HG03432 (cell line): ENCODE measurements at regions not wholly inside any gene's neighbourhood (a gene's known extent, or its start where the extent isn't known, plus 50 kb on each side); places are given as distances from the start of the nearest gene placed in this dataset.
"Not testable (repeated sequence)": the region's sequence is repeated elsewhere in the genome, so short reads cannot be mapped to it uniquely, and the experiment has no call there.

Source experiments
- ATAC-seq: cut with Tn5 transposase; IDR thresholded peaks from one replicate; pipeline ENCODE4 v1.9.1; 2021; ENCODE audit warnings: mild to moderate bottlenecking, moderate library complexity; ENCODE audit not compliant: unreplicated experiment

GRCh38 chr2:139454251-139454650 is 674.1 kb upstream of the NXPH2 start:
- no peak for ATAC-seq

DNA sequence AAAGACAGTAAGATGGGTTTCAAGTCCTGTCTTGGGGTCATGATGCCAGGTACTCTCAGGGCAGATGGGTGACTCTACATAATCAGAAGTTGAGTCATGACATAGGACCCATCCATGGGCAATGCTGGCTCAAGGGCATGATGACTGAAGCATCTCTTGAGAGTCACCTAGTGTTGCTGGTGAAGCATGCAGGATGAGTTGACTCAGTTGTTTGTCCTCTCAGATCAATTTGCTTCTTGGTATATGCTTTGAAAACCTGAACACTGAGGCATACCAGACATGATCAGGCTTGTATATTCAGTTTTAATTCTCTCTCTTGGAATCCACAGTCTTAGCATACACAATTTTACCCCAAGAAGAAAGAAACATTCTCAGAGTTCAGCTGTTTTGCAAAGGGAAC is 658.9 kb upstream of the NXPH2 start:
- no peak for ATAC-seq

GRCh38 chr2:139438478-139438877 is 658.3 kb upstream of the NXPH2 start:
- no peak for ATAC-seq

DNA sequence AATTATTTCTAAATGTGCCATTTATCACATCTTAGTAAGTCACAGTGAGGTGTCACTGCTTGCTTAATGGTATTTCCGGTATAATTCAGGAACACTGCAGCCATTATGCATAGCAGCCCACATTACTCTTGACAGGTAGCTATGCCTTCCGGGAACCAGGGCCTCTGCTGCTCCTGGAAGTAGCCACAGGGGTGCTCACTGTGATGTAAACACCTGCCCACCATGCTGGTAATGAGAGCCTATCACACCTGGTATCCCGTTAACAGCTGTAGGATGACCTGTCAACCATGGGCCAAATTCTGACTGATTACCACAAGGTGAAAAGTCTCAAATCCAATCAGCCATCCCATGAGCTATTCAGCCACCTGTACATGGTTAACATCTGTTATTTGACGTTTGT is 647.0 kb upstream of the NXPH2 start:
- ATAC-seq = no peak

- ATAC-seq = no peak
Observed at GRCh38 chr2:139424101-139424500, 643.9 kb upstream of the NXPH2 start.

DNA sequence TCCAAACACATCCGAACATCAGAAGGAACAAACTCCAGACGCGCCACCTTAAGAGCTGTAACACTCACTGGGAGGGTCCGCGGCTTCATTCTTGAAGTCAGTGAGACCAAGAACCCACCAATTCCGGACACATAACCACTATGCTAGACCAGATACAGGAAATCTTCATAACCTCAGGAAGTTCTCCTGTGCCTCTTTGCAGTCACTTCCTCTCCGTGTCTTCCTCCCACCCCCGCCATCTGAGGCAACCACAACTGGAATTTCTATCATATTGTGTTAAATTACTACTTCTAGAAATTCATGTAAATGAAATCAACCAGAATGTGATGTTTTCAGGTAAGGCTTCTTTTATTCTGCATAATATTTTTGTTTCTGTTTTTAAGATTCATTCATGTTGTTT is 631.0 kb upstream of the NXPH2 start:
- no peak for ATAC-seq

GRCh38 chr2:139410833-139411174 is 630.6 kb upstream of the NXPH2 start:
- not testable (repeated sequence) for ATAC-seq

- not testable (repeated sequence) for ATAC-seq
Observed at GRCh38 chr2:139410147-139410832, 630.1 kb upstream of the NXPH2 start.

GRCh38 chr2:139409212-139409611 is 629.0 kb upstream of the NXPH2 start:
- ATAC-seq = no peak

GRCh38 chr2:139403948-139404347 is 623.8 kb upstream of the NXPH2 start:
- ATAC-seq = no peak

DNA sequence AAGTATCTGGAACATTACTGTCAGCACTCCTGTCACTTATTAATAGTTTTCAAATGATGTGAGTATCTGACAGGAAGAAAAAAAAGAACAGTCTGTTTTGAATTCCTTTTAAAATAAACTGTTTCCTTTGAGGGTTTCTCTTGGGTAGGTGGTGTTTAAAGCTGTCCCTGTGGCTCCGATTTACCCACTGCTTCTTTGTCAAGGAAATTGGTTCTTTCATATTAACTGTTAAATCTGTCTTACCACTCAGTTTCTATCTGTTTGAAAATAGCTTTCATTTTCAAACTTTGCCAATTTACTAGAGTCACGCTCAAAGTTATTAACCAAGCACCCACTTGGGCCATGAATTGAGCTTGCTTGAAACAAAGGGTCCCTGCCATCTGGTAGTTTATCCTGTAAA is 614.6 kb upstream of the NXPH2 start:
- ATAC-seq = peak; percentile 67

GRCh38 chr2:139389391-139389790 is 609.2 kb upstream of the NXPH2 start:
- no peak for ATAC-seq

GRCh38 chr2:139386401-139386800 is 606.2 kb upstream of the NXPH2 start:
- no peak for ATAC-seq

DNA sequence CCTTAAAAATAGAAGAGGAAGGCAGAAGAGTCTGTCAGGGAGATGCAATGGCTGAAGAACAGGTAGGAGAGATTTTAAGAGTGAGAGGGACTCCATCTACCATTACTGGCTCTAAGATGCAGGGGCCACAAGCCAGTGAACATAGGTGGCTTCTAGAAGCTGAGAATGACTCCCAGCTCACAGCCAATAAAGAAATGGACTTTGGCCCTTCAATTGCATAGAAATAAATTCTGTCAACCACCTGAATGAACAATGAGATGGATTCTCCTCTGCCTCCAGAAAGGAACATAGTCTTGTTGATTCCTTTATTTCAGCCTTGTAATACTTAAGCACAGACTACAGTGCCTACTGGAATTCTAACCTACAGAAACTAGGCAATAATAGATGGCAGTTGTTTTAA is 603.3 kb upstream of the NXPH2 start:
- ATAC-seq = no peak

DNA sequence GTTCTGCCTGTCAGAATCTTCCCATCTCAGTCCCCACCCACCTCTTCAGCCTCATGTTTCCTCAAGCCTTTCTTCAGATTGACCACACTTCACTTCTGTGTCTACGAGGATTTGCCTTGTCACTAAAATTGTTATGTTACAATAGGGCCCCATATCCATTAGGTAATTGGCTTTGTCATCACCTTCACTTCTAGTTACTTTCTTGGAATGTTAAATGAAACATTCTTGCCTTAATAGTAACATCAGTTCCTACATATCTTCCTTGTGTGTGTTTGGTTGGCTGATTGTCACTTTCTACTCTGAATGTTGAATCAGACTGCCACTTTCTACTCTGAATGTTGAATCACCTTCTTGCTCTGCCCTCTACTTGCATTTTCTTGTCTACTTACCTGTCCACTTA is 599.9 kb upstream of the NXPH2 start:
- ATAC-seq = no peak

DNA sequence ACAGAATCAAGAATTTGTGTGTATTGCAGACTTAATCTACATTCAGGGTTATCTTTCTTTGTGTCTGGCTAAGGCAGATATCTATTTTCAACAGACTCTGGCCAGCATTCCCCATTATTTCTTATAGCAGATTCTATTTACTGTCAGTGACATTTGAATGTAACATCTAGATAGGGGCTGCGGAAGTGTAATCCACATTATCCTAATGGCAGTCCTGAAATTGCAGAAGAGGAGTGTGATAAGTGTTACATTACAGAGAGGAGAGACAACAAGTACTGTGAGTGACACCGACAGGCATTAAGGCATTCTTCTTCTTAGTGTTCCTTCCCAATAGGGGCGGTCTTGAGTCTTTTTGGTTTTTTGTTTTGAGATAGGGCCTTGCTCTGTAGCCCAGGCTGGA is 598.2 kb upstream of the NXPH2 start:
- no peak for ATAC-seq

- no peak for ATAC-seq
Observed at GRCh38 chr2:139374296-139374850, 594.2 kb upstream of the NXPH2 start.

DNA sequence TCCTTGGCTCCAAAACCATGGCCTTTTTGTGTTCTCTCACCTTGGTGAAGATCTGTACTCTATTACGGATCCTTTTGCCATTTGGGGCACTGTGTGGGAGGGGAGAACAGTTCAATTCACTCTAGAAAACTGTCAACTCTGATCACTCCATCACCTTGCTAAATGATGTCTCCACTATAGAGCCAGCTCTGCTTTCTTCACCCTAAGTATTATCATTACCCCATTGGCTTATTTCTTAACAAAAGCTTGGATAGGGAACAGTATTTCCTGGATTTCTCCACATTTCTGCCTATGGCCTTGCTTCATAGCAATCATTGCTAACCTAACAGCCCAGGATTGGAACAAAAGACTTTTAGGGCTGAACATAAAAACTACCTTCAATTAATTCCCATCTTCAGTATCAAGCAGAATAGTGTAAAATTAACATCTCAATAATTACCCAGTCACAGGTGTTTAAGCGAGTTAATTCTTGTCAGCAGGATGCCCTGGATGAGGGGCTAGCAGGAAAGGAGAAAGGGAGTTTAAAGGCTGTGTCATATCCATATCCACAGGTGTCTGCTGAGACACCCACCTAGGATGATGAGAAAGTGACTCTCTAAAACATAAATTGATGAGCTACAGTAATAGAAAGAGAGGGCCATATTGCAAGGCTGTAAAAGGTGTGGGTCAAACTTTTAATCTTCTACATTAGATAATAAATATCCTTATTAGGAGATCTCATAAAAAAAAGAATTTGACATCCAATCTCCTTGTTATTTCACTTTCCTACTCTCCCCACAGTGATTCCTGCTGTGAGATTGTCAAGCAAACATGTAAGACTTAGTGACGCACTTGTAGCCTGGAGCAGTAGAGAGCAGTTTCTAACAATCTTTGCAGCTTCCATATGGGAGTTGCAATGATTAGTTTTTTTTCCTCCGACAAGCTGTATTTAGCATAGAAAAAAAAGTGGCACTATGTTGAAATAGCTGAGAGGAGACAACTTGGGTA is 589.5 kb upstream of the NXPH2 start:
- no peak for ATAC-seq

DNA sequence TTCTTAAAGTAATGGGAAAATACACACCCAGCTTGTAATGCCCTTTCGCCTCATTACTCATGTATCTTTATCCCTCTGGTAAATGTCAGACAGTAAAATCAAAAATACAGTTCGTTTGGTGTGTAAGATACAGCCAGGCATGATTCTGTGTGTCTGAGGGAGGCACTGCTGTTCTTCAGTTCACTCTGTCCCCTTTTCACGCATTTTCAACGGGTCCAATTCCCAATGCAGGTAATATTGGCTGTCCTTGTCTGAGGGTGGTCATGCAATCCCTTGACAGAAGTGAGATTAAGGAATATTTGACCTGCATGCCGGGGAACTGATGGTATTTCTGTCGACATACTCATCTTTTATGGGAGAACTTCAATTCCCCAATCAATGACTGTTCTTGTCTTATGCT is 587.2 kb upstream of the NXPH2 start:
- ATAC-seq = no peak

DNA sequence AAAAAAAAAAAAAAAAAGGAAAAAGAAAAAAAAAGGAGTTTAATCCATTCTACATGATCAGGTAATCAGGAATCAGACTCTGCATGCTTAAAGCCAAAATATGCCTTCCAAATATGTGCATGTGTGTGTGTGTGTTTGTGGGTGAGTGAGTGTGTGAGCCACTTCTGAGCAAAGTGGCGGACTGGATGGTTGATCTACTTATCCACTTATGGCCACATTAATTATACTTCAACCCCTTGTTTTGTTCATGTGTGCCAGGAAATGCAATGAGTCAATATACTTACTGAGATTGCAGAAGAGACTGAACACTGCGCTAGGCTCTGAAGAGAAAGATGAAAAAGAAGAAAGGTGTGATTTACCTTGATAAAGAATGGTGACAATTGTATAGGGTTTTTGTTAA is 586.5 kb upstream of the NXPH2 start:
- no peak for ATAC-seq

DNA sequence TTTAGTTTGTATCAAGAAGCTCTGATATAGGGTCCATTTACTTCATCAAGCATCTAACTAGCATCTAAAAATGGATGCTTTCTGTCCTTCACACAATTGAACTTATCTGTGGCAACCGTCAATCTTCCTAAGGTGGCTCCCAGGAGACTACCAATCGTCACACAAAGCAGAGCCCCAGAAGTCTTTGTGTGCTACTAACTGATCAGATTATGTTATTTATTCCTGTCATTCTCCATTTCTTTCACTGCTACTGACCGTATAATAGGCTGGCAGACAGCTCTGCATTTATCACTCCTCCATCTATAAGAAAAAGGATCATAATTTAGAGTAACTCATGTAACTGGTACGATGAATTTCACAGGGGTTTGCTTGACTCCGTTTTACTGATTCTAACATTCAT is 585.0 kb upstream of the NXPH2 start:
- no peak for ATAC-seq

- no peak for ATAC-seq
Observed at GRCh38 chr2:139360654-139361053, 580.5 kb upstream of the NXPH2 start.
